Duodenal mucosa (tissue), 2 donors: ENCODE measurements at regions not wholly inside any gene's neighbourhood (a gene's known extent, or its start where the extent isn't known, plus 50 kb on each side); places are given as distances from the start of the nearest gene placed in this dataset.

ENCODE experiments used
- H3K27ac ChIP-seq: one replicate; pipeline ENCODE4 v1.7.0; 2013; ENCODE audit warnings: low read depth, low read length
- H3K27me3 ChIP-seq, 2 donors: one replicate each; pipeline ENCODE4 v1.7.0; 2013; ENCODE audit warnings: low read length in 2 of 2, control low read depth in 1 of 2; ENCODE audit not compliant: insufficient read depth in 2 of 2, control insufficient read depth in 1 of 2
- H3K36me3 ChIP-seq, 2 donors: one replicate each; pipeline ENCODE4 v1.7.0; 2013; ENCODE audit warnings: low read length in 2 of 2, control low read depth in 1 of 2; ENCODE audit not compliant: insufficient read depth in 2 of 2, control insufficient read depth in 1 of 2
- H3K4me1 ChIP-seq, 2 donors: one replicate each; pipeline ENCODE4 v1.7.0; 2013; ENCODE audit warnings: low read length in 2 of 2, control low read depth in 1 of 2; ENCODE audit not compliant: insufficient read depth in 2 of 2, control insufficient read depth in 1 of 2
- H3K4me3 ChIP-seq, 2 donors: one replicate each; pipeline ENCODE4 v1.7.0; 2013; ENCODE audit warnings: low read length in 2 of 2, low read depth in 1 of 2
- H3K9ac ChIP-seq, 2 donors: one replicate each; pipeline ENCODE4 v1.7.0; 2013; ENCODE audit warnings: low read length in 2 of 2, low read depth in 1 of 2
- H3K9me3 ChIP-seq, 2 donors: one replicate each; pipeline ENCODE4 v1.7.0; 2013; ENCODE audit warnings: low read length in 2 of 2, control low read depth in 1 of 2; ENCODE audit not compliant: control insufficient read depth in 1 of 2

- Histone ChIP-seq H3K36me3 (no peaks in the 10 kb centered on the region), H3K9me3 (no peaks in the 10 kb centered on the region), H3K9ac (no peak overlapping the region), H3K4me1 (no peaks in the 10 kb centered on the region), H3K4me3 (no peak overlapping the region), H3K27me3 (no peaks in the 10 kb centered on the region), H3K27ac (no peak overlapping the region)
Measured at GRCh38 chr18:10032331-10033015, 118.7 kb downstream of the VAPA start.

- H3K27me3 ChIP-seq = no peaks in the 10 kb centered on the region
- H3K4me3 ChIP-seq = no peak overlapping the region
- H3K27ac ChIP-seq = no peak overlapping the region
- H3K9ac ChIP-seq = no peak overlapping the region
- no peaks in the 10 kb centered on the region for H3K4me1 ChIP-seq
- H3K9me3 ChIP-seq = no peaks in the 10 kb centered on the region
- H3K36me3 ChIP-seq = no peaks in the 10 kb centered on the region
Measured at GRCh38 chr18:10033016-10033399, 119.2 kb downstream of the VAPA start.

GRCh38 chr18:10035281-10035991 lies 121.6 kb downstream of the VAPA start:
- no peaks in the 10 kb centered on the region for H3K27me3 ChIP-seq
- H3K27ac ChIP-seq = no peak overlapping the region
- no peaks in the 10 kb centered on the region for H3K9me3 ChIP-seq
- no peak overlapping the region for H3K9ac ChIP-seq
- H3K36me3 ChIP-seq = no peaks in the 10 kb centered on the region
- H3K4me1 ChIP-seq = no peaks in the 10 kb centered on the region
- H3K4me3 ChIP-seq = no peak overlapping the region

GRCh38 chr18:10036479-10036878 lies 122.7 kb downstream of the VAPA start:
- Histone ChIP-seq H3K27ac (no peak overlapping the region), H3K9me3 (no peaks in the 10 kb centered on the region), H3K4me1 (no peaks in the 10 kb centered on the region), H3K36me3 (no peaks in the 10 kb centered on the region), H3K9ac (no peak overlapping the region), H3K4me3 (no peak overlapping the region), H3K27me3 (no peaks in the 10 kb centered on the region)

- Histone ChIP-seq H3K27me3 (no peaks in the 10 kb centered on the region), H3K4me1 (no peaks in the 10 kb centered on the region), H3K9me3 (peaks cover 0 to 4% of the 10 kb centered on the region in 2 donors), H3K4me3 (no peak overlapping the region), H3K27ac (no peak overlapping the region), H3K9ac (no peak overlapping the region), H3K36me3 (no peaks in the 10 kb centered on the region)
Measured at GRCh38 chr18:10037181-10037580, 123.4 kb downstream of the VAPA start.

GRCh38 chr18:10038268-10038667 lies 124.5 kb downstream of the VAPA start:
- no peaks in the 10 kb centered on the region for H3K4me1 ChIP-seq
- H3K27me3 ChIP-seq = no peaks in the 10 kb centered on the region
- H3K9me3 ChIP-seq = peaks cover 2 to 8% of the 10 kb centered on the region in 2 donors
- H3K27ac ChIP-seq = no peak overlapping the region
- no peaks in the 10 kb centered on the region for H3K36me3 ChIP-seq
- no peak overlapping the region for H3K4me3 ChIP-seq
- no peak overlapping the region for H3K9ac ChIP-seq

GRCh38 chr18:10040287-10041011 lies 126.6 kb downstream of the VAPA start:
- Histone ChIP-seq H3K4me3 (no peak overlapping the region), H3K4me1 (no peaks in the 10 kb centered on the region), H3K9me3 (peaks cover 2 to 8% of the 10 kb centered on the region in 2 donors), H3K9ac (no peak overlapping the region), H3K27ac (peak overlapping the region; percentile 16), H3K27me3 (no peaks in the 10 kb centered on the region), H3K36me3 (no peaks in the 10 kb centered on the region)

GRCh38 chr18:10041180-10041579 lies 127.4 kb downstream of the VAPA start:
- no peaks in the 10 kb centered on the region for H3K4me1 ChIP-seq
- no peaks in the 10 kb centered on the region for H3K27me3 ChIP-seq
- peaks cover 2 to 8% of the 10 kb centered on the region in 2 donors for H3K9me3 ChIP-seq
- peak overlapping the region; percentile 16 for H3K27ac ChIP-seq
- H3K36me3 ChIP-seq = no peaks in the 10 kb centered on the region
- H3K4me3 ChIP-seq = no peak overlapping the region
- no peak overlapping the region for H3K9ac ChIP-seq

- Histone ChIP-seq H3K4me1 (no peaks in the 10 kb centered on the region), H3K27me3 (no peaks in the 10 kb centered on the region), H3K4me3 (no peak overlapping the region), H3K9ac (no peak overlapping the region), H3K27ac (no peak overlapping the region), H3K36me3 (no peaks in the 10 kb centered on the region), H3K9me3 (peaks cover 2 to 8% of the 10 kb centered on the region in 2 donors)
Measured at GRCh38 chr18:10042492-10042891, 128.7 kb downstream of the VAPA start.

- Histone ChIP-seq H3K4me1 (no peaks in the 10 kb centered on the region), H3K27me3 (no peaks in the 10 kb centered on the region), H3K27ac (no peak overlapping the region), H3K4me3 (no peak overlapping the region), H3K9me3 (peaks cover 2 to 8% of the 10 kb centered on the region in 2 donors), H3K9ac (no peak overlapping the region), H3K36me3 (no peaks in the 10 kb centered on the region)
Measured at GRCh38 chr18:10044054-10044453, 130.2 kb downstream of the VAPA start.
